ENCODE measurements at regions not wholly inside any gene's neighbourhood (a gene's known extent, or its start where the extent isn't known, plus 50 kb on each side); places are given as distances from the start of the nearest gene placed in this dataset.
"Not testable (repeated sequence)": the region's sequence is repeated elsewhere in the genome, so short reads cannot be mapped to it uniquely, and the experiment has no call there.

DNA sequence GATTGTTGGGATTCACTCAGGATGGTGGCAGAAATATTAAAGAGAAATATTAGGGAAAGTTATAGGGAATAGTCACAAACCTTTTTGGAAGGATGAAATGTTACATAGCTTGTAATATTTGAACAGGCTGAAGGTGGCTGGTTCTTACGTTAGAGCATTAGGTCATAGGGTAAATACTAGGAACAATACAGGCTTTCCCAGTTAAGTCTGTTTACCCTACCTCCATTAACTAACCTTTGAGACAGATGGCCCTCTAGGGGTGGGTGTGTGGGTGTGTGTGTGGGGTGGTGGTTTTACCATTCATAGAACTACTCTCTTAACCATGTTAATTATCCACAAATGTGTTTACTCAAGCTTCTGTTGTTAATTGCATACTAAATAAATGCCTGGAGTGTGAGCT lies 94.3 kb upstream of the STK32A start:
- 50 to 73% (median 69%) methylated on average over 1 of the region's 1 CpG for WGBS, 4 donors

DNA sequence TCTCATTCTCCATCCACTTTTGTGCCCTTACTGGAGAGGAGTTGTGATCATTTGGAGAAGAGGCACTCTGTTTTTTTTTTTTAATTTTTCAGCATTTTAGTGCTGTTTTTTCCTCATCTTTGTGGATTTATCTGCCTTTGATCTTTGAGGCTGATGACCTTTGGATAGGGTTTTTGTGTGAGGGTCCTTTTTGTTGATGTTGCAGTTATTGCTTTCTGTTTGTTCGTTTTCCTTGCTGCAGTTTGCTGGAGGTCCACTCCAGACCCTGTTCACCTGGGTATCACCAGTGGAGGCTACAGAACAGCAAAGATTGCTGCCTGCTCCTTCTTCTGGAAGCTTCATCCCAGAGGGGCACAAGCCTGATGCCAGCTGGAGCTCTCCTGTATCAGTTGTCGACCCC lies 93.2 kb upstream of the STK32A start:
- H3K27ac ChIP-seq; H3K4me1 ChIP-seq; H3K27me3 ChIP-seq; DNase-seq; intact Hi-C loops (cut with DNase I); ATAC-seq; H3K4me3 ChIP-seq; H3K36me3 ChIP-seq: not testable (repeated sequence)
- H3K9me3 ChIP-seq = peaks cover 0 to 37% (median 25%) of the 10 kb centered on the region in 12 donors
- 45 to 86% (median 52%) methylated on average over 2 of the region's 2 CpGs for WGBS, 4 donors

More for the DNA sequence above, 94.3 kb upstream of the STK32A start:
- no peak for DNase-seq
- TF ChIP-seq, protein P1, sequence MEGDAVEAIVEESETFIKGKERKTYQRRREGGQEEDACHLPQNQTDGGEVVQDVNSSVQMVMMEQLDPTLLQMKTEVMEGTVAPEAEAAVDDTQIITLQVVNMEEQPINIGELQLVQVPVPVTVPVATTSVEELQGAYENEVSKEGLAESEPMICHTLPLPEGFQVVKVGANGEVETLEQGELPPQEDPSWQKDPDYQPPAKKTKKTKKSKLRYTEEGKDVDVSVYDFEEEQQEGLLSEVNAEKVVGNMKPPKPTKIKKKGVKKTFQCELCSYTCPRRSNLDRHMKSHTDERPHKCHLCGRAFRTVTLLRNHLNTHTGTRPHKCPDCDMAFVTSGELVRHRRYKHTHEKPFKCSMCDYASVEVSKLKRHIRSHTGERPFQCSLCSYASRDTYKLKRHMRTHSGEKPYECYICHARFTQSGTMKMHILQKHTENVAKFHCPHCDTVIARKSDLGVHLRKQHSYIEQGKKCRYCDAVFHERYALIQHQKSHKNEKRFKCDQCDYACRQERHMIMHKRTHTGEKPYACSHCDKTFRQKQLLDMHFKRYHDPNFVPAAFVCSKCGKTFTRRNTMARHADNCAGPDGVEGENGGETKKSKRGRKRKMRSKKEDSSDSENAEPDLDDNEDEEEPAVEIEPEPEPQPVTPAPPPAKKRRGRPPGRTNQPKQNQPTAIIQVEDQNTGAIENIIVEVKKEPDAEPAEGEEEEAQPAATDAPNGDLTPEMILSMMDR (IDR thresholded peaks at IDR 0.05) = no peak
- no peak for TF ChIP-seq POLR2A (IDR thresholded peaks at IDR 0.05)
- Histone ChIP-seq H3K4me1 (no peaks in the 10 kb centered on the region), H3K27me3 (peaks cover 0 to 3% (median 0%) of the 10 kb centered on the region in 9 donors), H3K9me3 (peaks cover 0 to 39% (median 26%) of the 10 kb centered on the region in 12 donors), H3K4me3 (no peak overlapping the region), H3K36me3 (no peaks in the 10 kb centered on the region), H3K27ac (no peak overlapping the region)
- intact Hi-C loops (cut with DNase I) = no loop called here
- ATAC-seq = no peak

DNA sequence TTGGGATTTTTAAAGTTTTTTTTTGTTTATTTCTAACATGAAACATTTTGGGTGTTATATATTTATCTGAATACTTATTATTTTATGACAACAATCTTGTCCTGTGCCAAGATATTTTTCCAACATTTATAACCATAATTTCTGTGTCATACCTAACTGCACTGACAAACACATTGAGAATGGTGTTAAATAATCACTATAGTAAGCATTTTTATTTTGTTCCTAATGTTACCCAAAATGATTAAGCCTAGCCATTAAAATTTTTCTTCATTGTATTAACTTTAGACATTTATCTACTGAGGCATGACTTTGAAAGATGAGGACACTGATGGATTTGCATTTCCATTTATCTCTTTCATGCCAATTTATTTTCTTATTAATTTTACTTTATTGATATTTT lies 91.6 kb upstream of the STK32A start:
- DNase-seq = no peak
- intact Hi-C loops (cut with DNase I) = no loop called here
- no peaks in the 10 kb centered on the region for H3K36me3 ChIP-seq
- TF ChIP-seq POLR2A (IDR thresholded peaks at IDR 0.05) = no peak
- TF ChIP-seq, protein P1 (IDR thresholded peaks at IDR 0.05) = no peak
- ATAC-seq = no peak
- H3K9me3 ChIP-seq = peaks cover 0 to 22% (median 17%) of the 10 kb centered on the region in 12 donors
- H3K4me1 ChIP-seq = no peaks in the 10 kb centered on the region
- peaks cover 0 to 3% (median 0%) of the 10 kb centered on the region in 9 donors for H3K27me3 ChIP-seq
- no peak overlapping the region for H3K27ac ChIP-seq
- no peak overlapping the region for H3K4me3 ChIP-seq

DNA sequence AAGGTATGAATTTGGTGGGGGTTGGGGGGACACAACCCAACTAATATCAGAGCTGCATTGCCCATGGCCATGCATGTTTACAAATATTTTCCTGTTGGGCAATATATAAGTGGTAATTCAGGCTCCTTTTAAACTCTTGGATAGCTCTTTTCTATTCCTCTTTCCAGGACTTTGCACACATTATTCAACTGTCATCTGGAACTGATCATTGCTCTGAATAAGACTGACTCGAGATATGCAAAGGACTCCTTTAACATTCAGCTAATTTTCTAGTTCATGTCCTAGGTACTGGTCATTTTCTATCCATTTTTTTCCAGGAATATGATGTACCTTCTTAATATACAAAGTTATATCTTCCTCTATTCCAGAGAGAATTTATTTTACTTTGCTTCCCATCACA lies 89.5 kb upstream of the STK32A start:
- H3K4me3 ChIP-seq = no peak overlapping the region
- TF ChIP-seq, protein P1 (IDR thresholded peaks at IDR 0.05) = no peak
- TF ChIP-seq POLR2A (IDR thresholded peaks at IDR 0.05) = no peak
- ATAC-seq = no peak
- peaks cover 0 to 2% (median 0%) of the 10 kb centered on the region in 12 donors for H3K9me3 ChIP-seq
- no peak overlapping the region for H3K27ac ChIP-seq
- no peaks in the 10 kb centered on the region for H3K4me1 ChIP-seq
- intact Hi-C loops (cut with DNase I) = no loop called here
- H3K27me3 ChIP-seq = peaks cover 0 to 3% (median 0%) of the 10 kb centered on the region in 9 donors
- WGBS, 4 donors = 64 to 76% (median 72%) methylated on average over 1 of the region's 1 CpG
- DNase-seq = no peak
- no peaks in the 10 kb centered on the region for H3K36me3 ChIP-seq

DNA sequence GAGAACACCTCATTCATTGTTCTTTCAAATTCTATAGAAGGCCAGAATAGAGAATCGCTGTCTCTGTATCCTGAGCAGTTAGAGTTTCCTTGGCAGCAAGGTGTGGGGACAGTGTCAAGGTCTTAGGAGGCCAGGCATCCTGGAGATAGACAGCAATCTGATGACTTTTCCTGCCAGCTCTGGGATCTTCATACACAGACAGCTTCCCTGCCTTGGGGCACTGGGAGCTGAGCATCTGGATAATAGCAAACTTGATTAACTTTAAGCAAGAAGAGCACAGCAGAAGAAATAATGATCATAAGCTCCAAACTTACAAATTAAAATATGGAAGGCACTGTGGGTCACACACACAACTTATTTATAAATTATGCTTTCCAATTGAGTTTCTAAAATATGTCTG lies 86.1 kb upstream of the STK32A start:
- Histone ChIP-seq H3K4me3 (no peak overlapping the region), H3K4me1 (no peaks in the 10 kb centered on the region), H3K9me3 (no peaks in the 10 kb centered on the region), H3K27me3 (peaks cover 0 to 3% (median 0%) of the 10 kb centered on the region in 9 donors), H3K36me3 (no peaks in the 10 kb centered on the region), H3K27ac (no peak overlapping the region)
- ATAC-seq = no peak
- intact Hi-C loops (cut with DNase I) = no loop called here
- WGBS, 4 donors = 73 to 83% (median 75%) methylated on average over 1 of the region's 1 CpG
- TF ChIP-seq, protein P1 (IDR thresholded peaks at IDR 0.05) = no peak
- TF ChIP-seq POLR2A (IDR thresholded peaks at IDR 0.05) = no peak
- no peak for DNase-seq
